ENCODE measurements at regions not wholly inside any gene's neighbourhood (a gene's known extent, or its start where the extent isn't known, plus 50 kb on each side); places are given as distances from the start of the nearest gene placed in this dataset.

- no peak for TF ChIP-seq EP300 (IDR thresholded peaks at IDR 0.05)
- no peak for TF ChIP-seq CTCF (IDR thresholded peaks at IDR 0.05)
- no peak for TF ChIP-seq POLR2A (IDR thresholded peaks at IDR 0.05)
- TF ChIP-seq POLR2AphosphoS5 (IDR thresholded peaks at IDR 0.05), result no peak
These were observed 1947.6 kb upstream of the IGFBP7 start for GRCh38 chr4:59057804-59058203.
